ENCODE measurements at regions not wholly inside any gene's neighbourhood (a gene's known extent, or its start where the extent isn't known, plus 50 kb on each side); places are given as distances from the start of the nearest gene placed in this dataset.
"Not testable (repeated sequence)": the region's sequence is repeated elsewhere in the genome, so short reads cannot be mapped to it uniquely, and the experiment has no call there.

- no peak for DNase-seq
Observed at GRCh38 chr11:134864233-134864967, 452.4 kb upstream of the B3GAT1 start.

DNA sequence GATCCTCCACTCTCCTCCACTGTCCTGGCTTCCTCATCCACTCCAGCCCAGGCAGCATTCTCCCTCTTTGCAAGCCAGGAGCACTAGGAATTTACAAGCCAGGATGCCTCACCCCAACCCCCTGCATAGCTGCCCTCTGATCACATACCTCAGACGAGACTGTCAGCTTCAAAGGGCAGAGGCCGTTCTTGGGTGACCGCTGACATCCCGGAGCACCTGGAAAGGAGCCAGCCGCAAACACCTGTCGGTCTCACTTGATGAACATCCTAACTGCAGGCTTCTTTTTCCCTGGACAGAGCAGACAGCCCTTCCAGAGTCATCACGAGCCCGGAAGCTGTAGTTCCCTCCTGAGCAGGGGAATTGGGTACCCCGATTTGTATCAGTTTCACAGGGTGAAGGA is 451.3 kb upstream of the B3GAT1 start:
- DNase-seq: no peak

- DNase-seq: no peak
Observed at GRCh38 chr11:134862587-134863195, 450.6 kb upstream of the B3GAT1 start.

GRCh38 chr11:134862105-134862502 is 450.1 kb upstream of the B3GAT1 start:
- DNase-seq: no peak

- no peak for DNase-seq
Observed at GRCh38 chr11:134861490-134862104, 449.6 kb upstream of the B3GAT1 start.

GRCh38 chr11:134858783-134859480 is 446.9 kb upstream of the B3GAT1 start:
- DNase-seq: no peak

DNA sequence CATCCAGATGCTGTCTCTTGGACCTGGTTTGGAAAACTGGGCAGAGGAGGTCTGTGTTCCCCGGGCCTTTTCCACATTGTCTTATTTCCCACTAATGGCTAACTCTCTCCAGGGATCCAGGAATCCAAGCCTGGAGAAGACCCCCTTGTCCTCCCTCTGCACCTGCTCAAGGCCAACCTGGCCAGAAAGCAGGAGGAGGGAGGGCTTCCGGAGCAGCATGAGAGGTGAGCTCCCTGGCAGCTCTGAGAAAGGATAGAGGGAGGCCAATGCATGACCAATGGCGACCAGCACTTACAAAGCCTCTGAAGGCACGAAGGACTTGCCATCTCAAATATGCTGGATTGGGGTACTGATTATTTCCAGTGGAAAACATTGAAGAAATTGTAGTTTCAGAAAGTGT is 445.0 kb upstream of the B3GAT1 start:
- DNase-seq: no peak

GRCh38 chr11:134856056-134856971 is 444.3 kb upstream of the B3GAT1 start:
- no peak for DNase-seq

DNA sequence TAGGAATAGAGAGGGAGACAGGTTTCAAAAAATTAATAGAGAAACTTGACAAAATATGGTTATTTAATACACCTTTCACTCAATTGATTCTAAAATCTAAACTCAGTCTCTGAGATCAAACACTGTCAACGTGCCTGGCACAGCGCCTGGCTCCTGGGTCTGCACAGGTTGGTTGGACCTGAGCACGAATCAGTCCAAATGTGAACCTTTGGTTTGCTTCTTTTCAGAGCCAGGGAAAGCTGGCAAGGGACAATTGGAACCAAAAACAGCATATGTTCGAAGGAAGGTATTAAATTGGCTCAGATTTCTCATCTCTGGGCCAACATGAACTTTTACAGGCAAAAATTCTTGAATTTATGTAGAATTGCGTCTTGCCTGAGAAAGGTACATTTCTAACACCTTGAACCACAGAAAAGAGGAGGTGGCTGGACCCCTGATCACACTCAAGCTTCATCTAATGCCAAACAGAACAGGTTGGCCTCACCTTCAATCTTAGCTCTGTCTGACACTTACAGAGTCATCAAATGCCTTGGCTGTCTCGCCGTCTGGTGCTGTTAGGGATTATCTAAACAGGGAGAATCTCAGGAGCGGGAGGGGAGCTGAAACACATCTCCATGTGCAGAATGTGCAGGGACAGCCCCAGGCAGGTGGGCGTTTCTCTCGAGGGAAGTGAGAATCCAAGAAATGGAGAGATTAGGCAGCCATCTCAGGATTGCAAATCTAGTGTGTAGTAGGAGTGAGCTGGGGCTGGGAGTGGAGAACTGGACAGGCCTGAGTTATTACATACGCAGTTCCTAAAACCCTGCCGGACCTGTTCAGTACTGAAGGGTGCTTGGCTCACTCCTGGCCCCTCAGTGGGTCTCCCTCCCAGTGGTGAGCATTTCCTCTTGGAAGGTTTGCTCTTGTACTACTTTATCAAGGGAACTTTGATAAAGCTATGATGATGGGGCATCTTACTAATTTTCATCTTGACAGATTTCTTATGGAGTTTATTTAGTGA is 442.2 kb upstream of the B3GAT1 start:
- DNase-seq: no peak

DNA sequence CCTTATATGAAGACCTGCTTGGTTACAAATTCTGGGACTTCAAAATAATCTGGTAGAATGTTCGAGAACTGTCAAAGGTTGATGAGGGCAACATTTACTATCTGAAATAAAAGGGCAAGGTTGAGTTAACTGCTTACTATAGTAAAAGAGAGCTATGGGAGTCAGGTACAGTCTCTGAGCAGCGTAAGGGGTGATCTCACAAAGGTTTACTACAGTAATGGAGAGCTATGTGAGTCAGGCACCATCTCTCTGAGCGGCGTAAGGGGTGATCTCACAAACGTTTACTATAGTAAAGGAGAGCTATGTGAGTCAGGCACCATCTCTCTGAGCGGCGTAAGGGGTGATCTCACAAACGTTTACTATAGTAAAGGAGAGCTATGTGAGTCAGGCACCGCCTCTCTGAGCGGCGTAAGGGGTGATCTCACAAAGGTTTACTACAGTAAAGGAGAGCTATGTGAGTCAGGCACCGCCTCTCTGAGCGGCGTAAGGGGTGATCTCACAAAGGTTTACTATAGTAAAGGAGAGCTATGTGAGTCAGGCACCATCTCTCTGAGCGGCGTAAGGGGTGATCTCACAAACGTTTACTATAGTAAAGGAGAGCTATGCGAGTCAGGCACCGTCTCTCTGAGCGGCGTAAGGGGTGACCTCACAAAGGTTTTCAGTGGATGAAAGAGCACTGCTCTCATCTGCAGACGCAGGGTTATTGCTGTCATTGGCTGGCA is 439.6 kb upstream of the B3GAT1 start:
- not testable (repeated sequence) for DNase-seq

- DNase-seq: no peak
Observed at GRCh38 chr11:134850566-134850965, 438.5 kb upstream of the B3GAT1 start.

DNA sequence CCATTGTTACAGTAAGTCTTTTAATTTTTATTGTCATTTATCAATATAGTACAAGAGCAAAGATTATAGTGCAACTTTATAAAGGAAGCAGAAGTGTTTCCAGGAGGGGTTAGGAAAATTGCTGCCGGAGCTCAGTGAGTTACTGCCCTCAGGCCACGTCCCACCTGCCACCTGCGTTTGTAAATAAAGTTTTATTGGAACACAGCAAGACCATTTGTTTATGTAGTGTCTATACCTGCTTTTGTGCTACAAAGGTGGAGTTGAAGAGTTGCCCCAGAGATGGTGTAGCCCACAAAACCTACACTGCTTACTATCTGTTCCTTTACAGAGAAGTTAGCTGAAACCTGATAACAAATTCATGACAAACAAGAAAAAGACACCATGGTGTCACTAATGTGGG is 437.8 kb upstream of the B3GAT1 start:
- no peak for DNase-seq

GRCh38 chr11:134847083-134847715 is 435.2 kb upstream of the B3GAT1 start:
- no peak for DNase-seq

- no peak for DNase-seq
Observed at GRCh38 chr11:134846328-134847082, 434.5 kb upstream of the B3GAT1 start.

DNA sequence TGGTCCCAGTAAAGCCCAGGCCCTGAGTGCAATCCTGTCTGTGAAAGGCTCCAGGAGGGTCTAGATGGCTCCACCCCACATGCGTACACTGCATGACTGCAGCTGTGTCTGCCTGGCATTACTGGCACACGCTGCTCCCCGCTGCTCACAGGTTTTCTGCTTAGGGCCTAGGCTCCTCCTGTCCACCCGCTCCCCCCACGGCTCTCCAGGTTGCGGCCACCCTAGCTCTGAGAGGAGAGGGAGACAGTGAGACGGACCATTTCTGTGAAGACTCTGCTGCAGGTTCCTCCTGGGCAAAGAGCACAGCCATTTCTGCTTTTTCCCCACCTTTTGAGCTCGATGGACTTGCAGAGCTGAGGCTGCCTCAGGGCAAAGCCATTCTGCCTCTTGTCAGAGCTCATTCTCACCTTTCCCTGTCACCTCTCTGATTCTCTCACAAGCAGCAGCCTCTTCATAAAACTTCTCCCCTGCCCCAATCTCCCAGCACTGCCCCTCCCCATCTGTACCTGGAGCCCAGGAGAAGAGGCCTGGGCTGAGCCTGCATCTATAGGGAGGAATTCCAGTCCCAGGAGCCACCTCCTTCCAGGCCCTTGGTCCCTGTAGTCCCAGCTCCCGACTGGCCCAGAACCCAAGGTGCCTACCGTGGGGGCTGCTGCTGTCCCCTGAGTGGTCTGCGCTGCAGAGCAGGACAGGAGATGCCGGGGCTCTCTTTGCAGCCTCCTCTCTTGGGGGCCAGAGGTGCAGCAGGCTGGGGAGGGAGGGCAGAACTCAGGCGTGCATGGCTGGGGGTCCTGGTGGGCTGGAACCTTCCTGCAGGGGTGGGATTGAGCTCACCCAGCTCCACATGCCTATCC is 433.7 kb upstream of the B3GAT1 start:
- DNase-seq: no peak

DNA sequence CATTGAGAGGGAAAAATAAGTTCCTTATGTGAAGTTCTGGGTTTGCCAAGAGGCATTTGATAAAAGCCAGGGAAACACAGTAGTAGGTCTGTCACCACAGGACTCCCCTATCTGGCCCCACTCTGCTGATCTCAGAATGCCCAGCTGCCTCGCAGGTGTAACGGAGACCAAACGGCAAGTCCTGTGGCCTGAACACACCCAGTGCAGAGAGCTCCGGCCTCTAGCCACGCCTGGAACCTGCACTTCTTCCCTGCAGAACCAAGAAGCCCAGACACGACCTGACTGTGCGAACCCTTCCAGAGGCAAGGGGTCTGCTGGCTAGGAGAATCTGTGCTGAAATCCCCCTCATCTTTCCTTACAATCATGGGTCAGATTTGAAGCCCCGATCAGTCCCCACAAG is 432.8 kb upstream of the B3GAT1 start:
- DNase-seq: no peak

DNA sequence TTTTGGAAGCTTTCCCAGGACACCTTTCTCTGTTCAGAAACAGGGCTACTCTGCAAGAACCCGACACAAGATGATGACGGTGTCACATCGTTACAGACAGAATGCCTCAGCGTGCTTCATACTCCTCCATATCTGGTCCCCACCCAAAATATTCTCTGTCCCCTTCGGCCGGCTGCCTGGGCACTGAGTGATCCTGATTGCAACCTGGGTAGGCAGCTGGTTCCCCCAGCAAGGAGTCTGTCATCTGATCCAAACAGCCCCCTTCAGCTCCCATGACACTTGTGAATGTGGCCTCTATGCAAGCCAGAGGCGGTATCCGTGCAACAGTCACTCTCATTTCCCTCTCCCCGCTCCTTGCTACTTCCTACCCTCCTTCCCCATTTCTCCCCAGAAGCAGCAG is 431.7 kb upstream of the B3GAT1 start:
- DNase-seq: no peak

DNA sequence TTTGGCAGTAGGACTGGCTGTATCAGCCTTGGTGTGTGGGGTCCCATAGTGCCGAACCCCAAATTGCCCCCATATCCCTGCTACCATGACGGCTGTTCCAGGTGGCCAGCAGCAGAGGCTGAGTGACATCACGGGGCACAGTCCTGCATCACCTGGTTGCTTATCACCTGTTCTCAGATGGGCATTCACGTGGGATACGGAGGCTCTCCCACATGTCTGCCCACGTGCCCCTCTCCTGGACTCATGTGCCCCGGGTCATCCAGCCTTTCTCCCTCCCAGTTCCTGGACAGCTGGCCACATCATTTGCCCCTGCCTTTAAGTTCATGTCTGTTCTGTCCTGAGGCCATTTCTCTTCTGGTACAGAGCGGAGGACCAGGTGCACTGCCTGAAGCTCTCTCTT is 431.0 kb upstream of the B3GAT1 start:
- no peak for DNase-seq

Data from SHP77 treated with DMSO at 0.1 percent for 48 hours (cell line).